GM23338 (cell line): ENCODE measurements at regions not wholly inside any gene's neighbourhood (a gene's known extent, or its start where the extent isn't known, plus 50 kb on each side); places are given as distances from the start of the nearest gene placed in this dataset.

ENCODE experiments used
- CREB1 ChIP-seq: fragments of 250-450 bp; sonication (Bioruptor Pico); IDR thresholded peaks from 2 replicates; pipeline ENCODE4 v1.5.0; 2020; ENCODE audit warnings: low read depth, mild to moderate bottlenecking, moderate library complexity
- EZH2 ChIP-seq: fragments of 200-600 bp; sonication (generic); IDR thresholded peaks from one replicate; pipeline ENCODE4 v1.8.0; 2017; ENCODE audit warnings: antibody characterized with exemption, mild to moderate bottlenecking, low read depth; ENCODE audit not compliant: unreplicated experiment
- EZH2phosphoT487 ChIP-seq: fragments of 200-600 bp; sonication (generic); IDR thresholded peaks from one replicate; pipeline ENCODE4 v1.8.1; 2018; ENCODE audit warnings: antibody characterized with exemption; ENCODE audit not compliant: unreplicated experiment
- JUNB ChIP-seq: IDR thresholded peaks from one replicate; pipeline ENCODE4 v1.6.1; 2016; ENCODE audit warnings: antibody characterized with exemption; ENCODE audit not compliant: unreplicated experiment
- NANOG ChIP-seq: IDR thresholded peaks from 2 replicates; pipeline ENCODE4 v1.6.1; 2016; ENCODE audit warnings: antibody characterized with exemption, borderline replicate concordance
- POLR2AphosphoS5 ChIP-seq: IDR thresholded peaks from 2 replicates; pipeline ENCODE4 v1.6.1; 2016; ENCODE audit warnings: antibody characterized with exemption, low read depth
- STAT1 ChIP-seq: IDR thresholded peaks from one replicate; pipeline ENCODE4 v1.6.1; 2016; ENCODE audit warnings: antibody characterized with exemption; ENCODE audit not compliant: unreplicated experiment
- ZNF114 ChIP-seq: fragments of 250-450 bp; sonication (Bioruptor Pico); IDR thresholded peaks from 2 replicates; pipeline ENCODE4 v1.5.0; 2020; ENCODE audit warnings: mild to moderate bottlenecking, moderate library complexity
- ZNF331 ChIP-seq: fragments of 250-450 bp; sonication (Bioruptor Pico); IDR thresholded peaks from 2 replicates; pipeline ENCODE4 v1.5.0; 2020; ENCODE audit warnings: low read depth, mild to moderate bottlenecking, moderate library complexity
- TF ChIP-seq, protein P1 (sequence below), 2 experiments: fragments of 200-600 bp in 1 of 2; sonication (generic) in 1 of 2; conservative IDR thresholded peaks; 2 replicates each; pipeline versions ENCODE4 v1.5.1 to v1.6.1; 2016 to 2017; ENCODE audit warnings: antibody characterized with exemption in 2 of 2, low read depth in 2 of 2, mild to moderate bottlenecking in 2 of 2, moderate library complexity in 1 of 2
- TF ChIP-seq, protein P2 (sequence below): IDR thresholded peaks from 2 replicates; pipeline ENCODE4 v1.6.1; 2016; ENCODE audit warnings: antibody characterized with exemption
- TF ChIP-seq, protein P3 (sequence below): IDR thresholded peaks from one replicate; pipeline ENCODE4 v1.6.1; 2018; ENCODE audit warnings: antibody characterized with exemption; ENCODE audit not compliant: unreplicated experiment

DNA sequence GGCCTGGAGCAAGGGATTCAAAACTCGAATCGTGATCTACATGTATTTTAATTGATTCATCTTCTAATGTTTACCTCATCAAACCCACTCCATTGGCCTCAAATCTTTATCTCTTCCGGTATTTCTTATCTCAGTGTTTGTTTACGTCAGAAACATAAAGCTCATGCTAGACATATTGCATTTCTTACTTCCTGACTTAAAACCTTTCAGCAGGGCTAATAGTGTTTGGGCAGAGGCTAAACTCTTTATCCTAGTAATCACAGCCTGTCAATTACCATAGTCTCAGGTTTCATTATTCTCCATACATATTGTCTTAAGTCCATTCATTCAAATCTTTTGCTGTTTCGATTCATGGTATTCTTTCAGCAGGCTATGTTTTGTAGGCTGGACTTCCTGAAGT is 81.3 kb upstream of the AGR3 start:
- TF ChIP-seq, protein P1, sequence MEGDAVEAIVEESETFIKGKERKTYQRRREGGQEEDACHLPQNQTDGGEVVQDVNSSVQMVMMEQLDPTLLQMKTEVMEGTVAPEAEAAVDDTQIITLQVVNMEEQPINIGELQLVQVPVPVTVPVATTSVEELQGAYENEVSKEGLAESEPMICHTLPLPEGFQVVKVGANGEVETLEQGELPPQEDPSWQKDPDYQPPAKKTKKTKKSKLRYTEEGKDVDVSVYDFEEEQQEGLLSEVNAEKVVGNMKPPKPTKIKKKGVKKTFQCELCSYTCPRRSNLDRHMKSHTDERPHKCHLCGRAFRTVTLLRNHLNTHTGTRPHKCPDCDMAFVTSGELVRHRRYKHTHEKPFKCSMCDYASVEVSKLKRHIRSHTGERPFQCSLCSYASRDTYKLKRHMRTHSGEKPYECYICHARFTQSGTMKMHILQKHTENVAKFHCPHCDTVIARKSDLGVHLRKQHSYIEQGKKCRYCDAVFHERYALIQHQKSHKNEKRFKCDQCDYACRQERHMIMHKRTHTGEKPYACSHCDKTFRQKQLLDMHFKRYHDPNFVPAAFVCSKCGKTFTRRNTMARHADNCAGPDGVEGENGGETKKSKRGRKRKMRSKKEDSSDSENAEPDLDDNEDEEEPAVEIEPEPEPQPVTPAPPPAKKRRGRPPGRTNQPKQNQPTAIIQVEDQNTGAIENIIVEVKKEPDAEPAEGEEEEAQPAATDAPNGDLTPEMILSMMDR (conservative IDR thresholded peaks at IDR 0.05; ENCODE audit: low read depth in 2 of 2) = no peak
- no peak for TF ChIP-seq POLR2AphosphoS5
- TF ChIP-seq EZH2 = no peak
- TF ChIP-seq, protein P2, sequence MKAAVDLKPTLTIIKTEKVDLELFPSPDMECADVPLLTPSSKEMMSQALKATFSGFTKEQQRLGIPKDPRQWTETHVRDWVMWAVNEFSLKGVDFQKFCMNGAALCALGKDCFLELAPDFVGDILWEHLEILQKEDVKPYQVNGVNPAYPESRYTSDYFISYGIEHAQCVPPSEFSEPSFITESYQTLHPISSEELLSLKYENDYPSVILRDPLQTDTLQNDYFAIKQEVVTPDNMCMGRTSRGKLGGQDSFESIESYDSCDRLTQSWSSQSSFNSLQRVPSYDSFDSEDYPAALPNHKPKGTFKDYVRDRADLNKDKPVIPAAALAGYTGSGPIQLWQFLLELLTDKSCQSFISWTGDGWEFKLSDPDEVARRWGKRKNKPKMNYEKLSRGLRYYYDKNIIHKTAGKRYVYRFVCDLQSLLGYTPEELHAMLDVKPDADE = no peak
- TF ChIP-seq EZH2phosphoT487 = no peak
- TF ChIP-seq CREB1 (CRISPR knock-in tag) = no peak
- TF ChIP-seq, protein P3, sequence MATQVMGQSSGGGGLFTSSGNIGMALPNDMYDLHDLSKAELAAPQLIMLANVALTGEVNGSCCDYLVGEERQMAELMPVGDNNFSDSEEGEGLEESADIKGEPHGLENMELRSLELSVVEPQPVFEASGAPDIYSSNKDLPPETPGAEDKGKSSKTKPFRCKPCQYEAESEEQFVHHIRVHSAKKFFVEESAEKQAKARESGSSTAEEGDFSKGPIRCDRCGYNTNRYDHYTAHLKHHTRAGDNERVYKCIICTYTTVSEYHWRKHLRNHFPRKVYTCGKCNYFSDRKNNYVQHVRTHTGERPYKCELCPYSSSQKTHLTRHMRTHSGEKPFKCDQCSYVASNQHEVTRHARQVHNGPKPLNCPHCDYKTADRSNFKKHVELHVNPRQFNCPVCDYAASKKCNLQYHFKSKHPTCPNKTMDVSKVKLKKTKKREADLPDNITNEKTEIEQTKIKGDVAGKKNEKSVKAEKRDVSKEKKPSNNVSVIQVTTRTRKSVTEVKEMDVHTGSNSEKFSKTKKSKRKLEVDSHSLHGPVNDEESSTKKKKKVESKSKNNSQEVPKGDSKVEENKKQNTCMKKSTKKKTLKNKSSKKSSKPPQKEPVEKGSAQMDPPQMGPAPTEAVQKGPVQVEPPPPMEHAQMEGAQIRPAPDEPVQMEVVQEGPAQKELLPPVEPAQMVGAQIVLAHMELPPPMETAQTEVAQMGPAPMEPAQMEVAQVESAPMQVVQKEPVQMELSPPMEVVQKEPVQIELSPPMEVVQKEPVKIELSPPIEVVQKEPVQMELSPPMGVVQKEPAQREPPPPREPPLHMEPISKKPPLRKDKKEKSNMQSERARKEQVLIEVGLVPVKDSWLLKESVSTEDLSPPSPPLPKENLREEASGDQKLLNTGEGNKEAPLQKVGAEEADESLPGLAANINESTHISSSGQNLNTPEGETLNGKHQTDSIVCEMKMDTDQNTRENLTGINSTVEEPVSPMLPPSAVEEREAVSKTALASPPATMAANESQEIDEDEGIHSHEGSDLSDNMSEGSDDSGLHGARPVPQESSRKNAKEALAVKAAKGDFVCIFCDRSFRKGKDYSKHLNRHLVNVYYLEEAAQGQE = no peak
- TF ChIP-seq JUNB = no peak
- no peak for TF ChIP-seq STAT1
- no peak for TF ChIP-seq ZNF114 (CRISPR knock-in tag)
- no peak for TF ChIP-seq NANOG
- TF ChIP-seq ZNF331 (CRISPR knock-in tag) = no peak
